ENCODE measurements at regions not wholly inside any gene's neighbourhood (a gene's known extent, or its start where the extent isn't known, plus 50 kb on each side); places are given as distances from the start of the nearest gene placed in this dataset.

- H3K27me3 ChIP-seq (ENCODE audit: control insufficient read depth in 2 of 2, insufficient read depth in 1 of 2, low read length in 1 of 2): no peaks in the 10 kb centered on the region
- 93% methylated on average over 3 of the region's 3 CpGs for WGBS
- DNase-seq (ENCODE audit: low read depth in 6 of 9, low spot score in 9 of 9): no peak
- H3K27ac ChIP-seq (ENCODE audit: low read depth in 1 of 2, low read length in 1 of 2): no peak overlapping the region
- H3K4me3 ChIP-seq (ENCODE audit: low read length in 2 of 2): no peak overlapping the region
- H3K36me3 ChIP-seq (ENCODE audit: control insufficient read depth in 2 of 2, insufficient read depth in 2 of 2, low read length in 1 of 2): no peaks in the 10 kb centered on the region
- peaks cover 1 to 3% of the 10 kb centered on the region in 2 donors for H3K9me3 ChIP-seq (ENCODE audit: control insufficient read depth in 2 of 2, insufficient read depth in 1 of 2, low read length in 1 of 2)
- no peaks in the 10 kb centered on the region for H3K4me1 ChIP-seq (ENCODE audit: control insufficient read depth in 2 of 2, insufficient read depth in 2 of 2, low read length in 2 of 2)
These were observed 1080.2 kb upstream of the NRXN1 start for GRCh38 chr2:52112141-52112540.

- 91% methylated on average over 6 of the region's 6 CpGs for WGBS
These were observed 1075.2 kb upstream of the NRXN1 start for GRCh38 chr2:52107124-52107523.

GRCh38 chr2:52097071-52097470 lies 1065.1 kb upstream of the NRXN1 start:
- WGBS: 93% methylated on average over 4 of the region's 4 CpGs
- no peak overlapping the region for H3K4me3 ChIP-seq (ENCODE audit: low read length in 2 of 2)
- H3K27ac ChIP-seq (ENCODE audit: low read depth in 1 of 2, low read length in 1 of 2): no peak overlapping the region
- H3K9me3 ChIP-seq (ENCODE audit: control insufficient read depth in 2 of 2, insufficient read depth in 1 of 2, low read length in 1 of 2): peaks cover 0 to 6% of the 10 kb centered on the region in 2 donors
- H3K4me1 ChIP-seq (ENCODE audit: control insufficient read depth in 2 of 2, insufficient read depth in 2 of 2, low read length in 2 of 2): no peaks in the 10 kb centered on the region
- no peaks in the 10 kb centered on the region for H3K27me3 ChIP-seq (ENCODE audit: control insufficient read depth in 2 of 2, insufficient read depth in 1 of 2, low read length in 1 of 2)
- H3K36me3 ChIP-seq (ENCODE audit: control insufficient read depth in 2 of 2, insufficient read depth in 2 of 2, low read length in 1 of 2): no peaks in the 10 kb centered on the region
- no peak for DNase-seq (ENCODE audit: low read depth in 6 of 9, low spot score in 9 of 9)

More at GRCh38 chr2:52107124-52107523, 1075.2 kb upstream of the NRXN1 start:
- no peaks in the 10 kb centered on the region for H3K36me3 ChIP-seq (ENCODE audit: control insufficient read depth in 2 of 2, insufficient read depth in 2 of 2, low read length in 1 of 2)
- no peak for DNase-seq (ENCODE audit: low read depth in 6 of 9, low spot score in 9 of 9)
- peaks cover 1 to 3% of the 10 kb centered on the region in 2 donors for H3K9me3 ChIP-seq (ENCODE audit: control insufficient read depth in 2 of 2, insufficient read depth in 1 of 2, low read length in 1 of 2)
- H3K4me1 ChIP-seq (ENCODE audit: control insufficient read depth in 2 of 2, insufficient read depth in 2 of 2, low read length in 2 of 2): no peaks in the 10 kb centered on the region
- no peaks in the 10 kb centered on the region for H3K27me3 ChIP-seq (ENCODE audit: control insufficient read depth in 2 of 2, insufficient read depth in 1 of 2, low read length in 1 of 2)
- no peak overlapping the region for H3K4me3 ChIP-seq (ENCODE audit: low read length in 2 of 2)
- no peak overlapping the region for H3K27ac ChIP-seq (ENCODE audit: low read depth in 1 of 2, low read length in 1 of 2)

GRCh38 chr2:52084759-52085158 lies 1052.8 kb upstream of the NRXN1 start:
- 85% methylated on average over 1 of the region's 1 CpG for WGBS
- H3K27ac ChIP-seq (ENCODE audit: low read depth in 1 of 2, low read length in 1 of 2): no peak overlapping the region
- H3K4me1 ChIP-seq (ENCODE audit: control insufficient read depth in 2 of 2, insufficient read depth in 2 of 2, low read length in 2 of 2): no peaks in the 10 kb centered on the region
- H3K27me3 ChIP-seq (ENCODE audit: control insufficient read depth in 2 of 2, insufficient read depth in 1 of 2, low read length in 1 of 2): no peaks in the 10 kb centered on the region
- H3K9me3 ChIP-seq (ENCODE audit: control insufficient read depth in 2 of 2, insufficient read depth in 1 of 2, low read length in 1 of 2): no peaks in the 10 kb centered on the region
- H3K36me3 ChIP-seq (ENCODE audit: control insufficient read depth in 2 of 2, insufficient read depth in 2 of 2, low read length in 1 of 2): no peaks in the 10 kb centered on the region
- no peak overlapping the region for H3K4me3 ChIP-seq (ENCODE audit: low read length in 2 of 2)
- DNase-seq (ENCODE audit: low read depth in 6 of 9, low spot score in 9 of 9): no peak

DNA sequence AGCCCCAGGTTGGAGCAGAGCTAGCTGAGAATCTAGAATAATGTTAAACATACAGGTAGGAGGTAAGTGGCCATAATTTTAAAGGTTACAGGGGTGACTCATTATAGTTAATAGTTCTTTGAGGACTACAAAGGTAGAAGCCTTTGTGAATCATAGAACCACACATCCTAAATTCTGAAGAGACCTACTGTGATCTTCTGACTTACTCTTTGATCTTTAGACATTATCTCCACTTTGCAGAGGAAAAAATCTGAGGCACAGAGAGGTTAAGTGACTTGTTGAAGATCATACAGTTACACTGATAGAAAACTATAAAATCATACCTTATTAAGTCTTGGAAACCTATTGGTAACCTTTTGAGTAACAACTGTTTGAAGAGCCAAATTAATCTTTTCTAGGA lies 1051.3 kb upstream of the NRXN1 start:
- no peaks in the 10 kb centered on the region for H3K27me3 ChIP-seq (ENCODE audit: control insufficient read depth in 2 of 2, insufficient read depth in 1 of 2, low read length in 1 of 2)
- H3K36me3 ChIP-seq (ENCODE audit: control insufficient read depth in 2 of 2, insufficient read depth in 2 of 2, low read length in 1 of 2): no peaks in the 10 kb centered on the region
- no peaks in the 10 kb centered on the region for H3K4me1 ChIP-seq (ENCODE audit: control insufficient read depth in 2 of 2, insufficient read depth in 2 of 2, low read length in 2 of 2)
- no peak for DNase-seq (ENCODE audit: low read depth in 6 of 9, low spot score in 9 of 9)
- no peak overlapping the region for H3K27ac ChIP-seq (ENCODE audit: low read depth in 1 of 2, low read length in 1 of 2)
- no peak overlapping the region for H3K4me3 ChIP-seq (ENCODE audit: low read length in 2 of 2)
- H3K9me3 ChIP-seq (ENCODE audit: control insufficient read depth in 2 of 2, insufficient read depth in 1 of 2, low read length in 1 of 2): no peaks in the 10 kb centered on the region

GRCh38 chr2:52082646-52083045 lies 1050.7 kb upstream of the NRXN1 start:
- no peak for DNase-seq (ENCODE audit: low read depth in 6 of 9, low spot score in 9 of 9)
- H3K27ac ChIP-seq (ENCODE audit: low read depth in 1 of 2, low read length in 1 of 2): no peak overlapping the region
- no peaks in the 10 kb centered on the region for H3K36me3 ChIP-seq (ENCODE audit: control insufficient read depth in 2 of 2, insufficient read depth in 2 of 2, low read length in 1 of 2)
- no peaks in the 10 kb centered on the region for H3K27me3 ChIP-seq (ENCODE audit: control insufficient read depth in 2 of 2, insufficient read depth in 1 of 2, low read length in 1 of 2)
- no peaks in the 10 kb centered on the region for H3K9me3 ChIP-seq (ENCODE audit: control insufficient read depth in 2 of 2, insufficient read depth in 1 of 2, low read length in 1 of 2)
- no peak overlapping the region for H3K4me3 ChIP-seq (ENCODE audit: low read length in 2 of 2)
- H3K4me1 ChIP-seq (ENCODE audit: control insufficient read depth in 2 of 2, insufficient read depth in 2 of 2, low read length in 2 of 2): no peaks in the 10 kb centered on the region

GRCh38 chr2:52079602-52080001 lies 1047.7 kb upstream of the NRXN1 start:
- H3K27ac ChIP-seq (ENCODE audit: low read depth in 1 of 2, low read length in 1 of 2): no peak overlapping the region
- no peaks in the 10 kb centered on the region for H3K27me3 ChIP-seq (ENCODE audit: control insufficient read depth in 2 of 2, insufficient read depth in 1 of 2, low read length in 1 of 2)
- H3K9me3 ChIP-seq (ENCODE audit: control insufficient read depth in 2 of 2, insufficient read depth in 1 of 2, low read length in 1 of 2): no peaks in the 10 kb centered on the region
- H3K36me3 ChIP-seq (ENCODE audit: control insufficient read depth in 2 of 2, insufficient read depth in 2 of 2, low read length in 1 of 2): no peaks in the 10 kb centered on the region
- no peak overlapping the region for H3K4me3 ChIP-seq (ENCODE audit: low read length in 2 of 2)
- no peaks in the 10 kb centered on the region for H3K4me1 ChIP-seq (ENCODE audit: control insufficient read depth in 2 of 2, insufficient read depth in 2 of 2, low read length in 2 of 2)
- no peak for DNase-seq (ENCODE audit: low read depth in 6 of 9, low spot score in 9 of 9)
- WGBS: 86% methylated on average over 2 of the region's 2 CpGs

DNA sequence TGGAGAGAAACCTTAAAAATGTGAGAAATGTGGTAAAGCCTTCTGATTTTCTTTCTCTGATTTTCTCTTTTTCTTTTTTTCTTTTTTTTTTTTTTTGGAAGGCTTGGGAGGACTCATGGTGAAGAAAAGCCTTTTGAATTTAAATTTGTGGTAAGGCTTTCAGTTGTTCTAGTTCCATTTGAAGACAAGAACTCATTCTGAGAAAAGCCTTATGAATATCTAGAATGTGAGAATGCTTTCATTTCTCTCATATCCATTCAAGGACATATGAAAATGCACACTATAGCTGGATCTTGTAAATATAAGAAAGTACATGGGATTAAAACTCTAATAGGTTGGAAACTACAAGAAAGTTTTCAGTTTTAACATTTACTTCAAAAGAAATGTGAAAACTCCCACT lies 1045.2 kb upstream of the NRXN1 start:
- Histone ChIP-seq H3K9me3 (ENCODE audit: control insufficient read depth in 2 of 2, insufficient read depth in 1 of 2, low read length in 1 of 2) (peaks cover 0 to 2% of the 10 kb centered on the region in 2 donors), H3K27ac (ENCODE audit: low read depth in 1 of 2, low read length in 1 of 2) (no peak overlapping the region), H3K36me3 (ENCODE audit: control insufficient read depth in 2 of 2, insufficient read depth in 2 of 2, low read length in 1 of 2) (no peaks in the 10 kb centered on the region), H3K4me1 (ENCODE audit: control insufficient read depth in 2 of 2, insufficient read depth in 2 of 2, low read length in 2 of 2) (no peaks in the 10 kb centered on the region), H3K4me3 (ENCODE audit: low read length in 2 of 2) (no peak overlapping the region), H3K27me3 (ENCODE audit: control insufficient read depth in 2 of 2, insufficient read depth in 1 of 2, low read length in 1 of 2) (no peaks in the 10 kb centered on the region)
- no peak for DNase-seq (ENCODE audit: low read depth in 6 of 9, low spot score in 9 of 9)

DNA sequence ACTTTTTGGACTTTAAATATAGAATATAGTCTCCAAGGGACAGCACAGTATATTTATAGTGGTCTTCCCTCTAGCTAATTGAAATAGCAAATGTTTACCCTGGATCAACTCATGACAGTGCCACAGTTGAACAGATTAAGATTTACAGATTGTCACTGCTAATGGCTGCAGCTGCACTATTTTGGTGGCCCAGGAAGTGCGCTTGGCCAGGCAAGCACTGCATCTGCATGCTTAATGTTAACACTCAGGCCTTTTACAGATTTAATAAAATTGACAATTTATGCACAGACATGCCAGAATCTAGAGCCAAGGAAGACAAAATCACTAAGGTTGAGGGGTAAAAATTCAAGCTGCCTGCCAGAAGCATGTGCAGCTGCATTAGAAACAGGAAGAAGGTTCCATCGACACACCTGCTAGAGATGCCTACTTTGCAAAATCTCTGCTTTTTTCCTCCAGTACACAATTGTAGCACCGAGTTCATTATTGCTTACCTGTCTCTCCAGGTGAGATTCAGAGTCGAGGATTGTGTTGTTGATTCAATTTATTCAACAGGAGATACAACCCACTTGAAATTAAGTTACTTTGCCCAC lies 1042.3 kb upstream of the NRXN1 start:
- DNase-seq (ENCODE audit: low read depth in 6 of 9, low spot score in 9 of 9): no peak
- 84% methylated on average over 4 of the region's 4 CpGs for WGBS

DNA sequence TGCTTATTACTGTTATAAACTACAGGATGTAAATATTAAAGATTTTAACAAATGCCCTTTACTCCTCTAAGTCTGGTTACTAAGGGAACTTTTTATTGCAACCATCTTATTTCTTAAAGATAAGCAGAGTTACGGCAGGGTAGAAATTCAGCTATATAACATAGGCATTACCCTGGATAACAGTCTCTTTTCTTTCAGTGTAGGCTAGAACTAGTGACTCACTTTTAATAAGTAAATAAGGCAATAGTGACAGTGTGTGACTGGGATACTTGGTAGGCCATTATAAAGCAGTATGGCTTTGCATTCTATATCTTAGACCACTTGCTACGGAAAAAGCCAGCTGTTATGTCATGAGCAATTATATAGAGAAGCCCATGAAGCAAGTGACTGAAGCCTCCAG lies 1041.0 kb upstream of the NRXN1 start:
- DNase-seq (ENCODE audit: low read depth in 6 of 9, low spot score in 9 of 9): no peak
- no peak overlapping the region for H3K27ac ChIP-seq (ENCODE audit: low read depth in 1 of 2, low read length in 1 of 2)
- no peaks in the 10 kb centered on the region for H3K27me3 ChIP-seq (ENCODE audit: control insufficient read depth in 2 of 2, insufficient read depth in 1 of 2, low read length in 1 of 2)
- peaks cover 0 to 2% of the 10 kb centered on the region in 2 donors for H3K9me3 ChIP-seq (ENCODE audit: control insufficient read depth in 2 of 2, insufficient read depth in 1 of 2, low read length in 1 of 2)
- no peaks in the 10 kb centered on the region for H3K36me3 ChIP-seq (ENCODE audit: control insufficient read depth in 2 of 2, insufficient read depth in 2 of 2, low read length in 1 of 2)
- H3K4me3 ChIP-seq (ENCODE audit: low read length in 2 of 2): no peak overlapping the region
- 49% methylated on average over 2 of the region's 2 CpGs for WGBS
- no peaks in the 10 kb centered on the region for H3K4me1 ChIP-seq (ENCODE audit: control insufficient read depth in 2 of 2, insufficient read depth in 2 of 2, low read length in 2 of 2)

More for the DNA sequence above, 1042.3 kb upstream of the NRXN1 start:
- Histone ChIP-seq H3K27ac (ENCODE audit: low read depth in 1 of 2, low read length in 1 of 2) (no peak overlapping the region), H3K4me3 (ENCODE audit: low read length in 2 of 2) (no peak overlapping the region), H3K36me3 (ENCODE audit: control insufficient read depth in 2 of 2, insufficient read depth in 2 of 2, low read length in 1 of 2) (no peaks in the 10 kb centered on the region), H3K27me3 (ENCODE audit: control insufficient read depth in 2 of 2, insufficient read depth in 1 of 2, low read length in 1 of 2) (no peaks in the 10 kb centered on the region), H3K4me1 (ENCODE audit: control insufficient read depth in 2 of 2, insufficient read depth in 2 of 2, low read length in 2 of 2) (no peaks in the 10 kb centered on the region), H3K9me3 (ENCODE audit: control insufficient read depth in 2 of 2, insufficient read depth in 1 of 2, low read length in 1 of 2) (peaks cover 0 to 2% of the 10 kb centered on the region in 2 donors)
